H9 (cell line): ENCODE measurements at regions not wholly inside any gene's neighbourhood (a gene's known extent, or its start where the extent isn't known, plus 50 kb on each side); places are given as distances from the start of the nearest gene placed in this dataset.

Experiments used
- DNase-seq: peaks from one replicate; pipeline ENCODE4 v3.0.0-alpha.2; 2017
- H2AFZ ChIP-seq: one replicate; pipeline ENCODE4 v1.6.1; 2013; ENCODE audit warnings: mild to moderate bottlenecking, low read length, control low read depth, moderate library complexity
- H2AK5ac ChIP-seq: 2 replicates; pipeline ENCODE4 v1.6.1; 2013; ENCODE audit warnings: low read length, control low read depth, mixed read lengths; ENCODE audit not compliant: insufficient read length
- H2BK120ac ChIP-seq: one replicate; pipeline ENCODE4 v1.6.1; 2013; ENCODE audit warnings: low read depth, mild to moderate bottlenecking, low read length, control low read depth, inconsistent platforms; ENCODE audit not compliant: poor library complexity, severe bottlenecking
- H2BK12ac ChIP-seq: 2 replicates; pipeline ENCODE4 v1.6.1; 2013; ENCODE audit warnings: low read length, control low read depth, mixed read lengths, low read depth; ENCODE audit not compliant: insufficient read length
- H2BK15ac ChIP-seq: 2 replicates; pipeline ENCODE4 v1.6.1; 2013; ENCODE audit warnings: low read depth, low read length, control low read depth
- H2BK20ac ChIP-seq: one replicate; pipeline ENCODE4 v1.6.1; 2013; ENCODE audit warnings: low read depth, mild to moderate bottlenecking, low read length, control low read depth, inconsistent platforms; ENCODE audit not compliant: poor library complexity, severe bottlenecking
- H2BK5ac ChIP-seq: 2 replicates; pipeline ENCODE4 v1.6.1; 2013; ENCODE audit warnings: low read length, control low read depth, mixed read lengths; ENCODE audit not compliant: insufficient read length
- H3K14ac ChIP-seq: 2 replicates; pipeline ENCODE4 v1.6.1; 2013; ENCODE audit warnings: low read length, control low read depth; ENCODE audit not compliant: insufficient read depth
- H3K18ac ChIP-seq: 2 replicates; pipeline ENCODE4 v1.6.1; 2013; ENCODE audit warnings: low read depth, mild to moderate bottlenecking, mixed read lengths, low read length, control low read depth; ENCODE audit not compliant: insufficient read length
- H3K23ac ChIP-seq: 2 replicates; pipeline ENCODE4 v1.6.1; 2013; ENCODE audit warnings: low read length, control low read depth, mixed read lengths, low read depth; ENCODE audit not compliant: insufficient read length
- H3K23me2 ChIP-seq: 2 replicates; pipeline ENCODE4 v1.6.1; 2013; ENCODE audit warnings: low read depth, mild to moderate bottlenecking, mixed read lengths, low read length, control low read depth; ENCODE audit not compliant: insufficient read length, poor library complexity, severe bottlenecking
- H3K27ac ChIP-seq: 2 replicates; pipeline ENCODE4 v1.5.1; 2013; ENCODE audit warnings: low read length, control low read depth, mixed read lengths, low read depth; ENCODE audit not compliant: insufficient read length
- H3K27me3 ChIP-seq: 2 replicates; pipeline ENCODE4 v1.6.1; 2013; ENCODE audit warnings: low read length, control low read depth, inconsistent platforms; ENCODE audit not compliant: insufficient read depth
- H3K4ac ChIP-seq: 2 replicates; pipeline ENCODE4 v1.6.1; 2013; ENCODE audit warnings: low read depth, mild to moderate bottlenecking, control low read depth, inconsistent platforms, low read length, moderate library complexity
- H3K4me1 ChIP-seq: 2 replicates; pipeline ENCODE4 v1.6.1; 2013; ENCODE audit warnings: low read length, control low read depth, inconsistent platforms; ENCODE audit not compliant: insufficient read depth
- H3K4me2 ChIP-seq: 2 replicates; pipeline ENCODE4 v1.6.1; 2013; ENCODE audit warnings: low read length, control low read depth, mixed read lengths; ENCODE audit not compliant: insufficient read length, insufficient read depth
- H3K56ac ChIP-seq: 2 replicates; pipeline ENCODE4 v1.6.1; 2013; ENCODE audit warnings: low read depth, mild to moderate bottlenecking, mixed read lengths, low read length, control low read depth; ENCODE audit not compliant: insufficient read length
- H3K79me1 ChIP-seq: 2 replicates; pipeline ENCODE4 v1.6.1; 2013; ENCODE audit warnings: low read depth, mild to moderate bottlenecking, moderate library complexity, low read length, control low read depth, inconsistent platforms; ENCODE audit not compliant: insufficient read depth, poor library complexity, severe bottlenecking
- H3K79me2 ChIP-seq: 2 replicates; pipeline ENCODE4 v1.6.1; 2013; ENCODE audit warnings: low read length, control low read depth, inconsistent platforms; ENCODE audit not compliant: insufficient read depth
- H3K9ac ChIP-seq: 2 replicates; pipeline ENCODE4 v1.6.1; 2013; ENCODE audit warnings: low read length, control low read depth, mixed read lengths; ENCODE audit not compliant: insufficient read length; ENCODE audit errors: extremely low read depth
- H3K9me3 ChIP-seq: one replicate; pipeline ENCODE4 v1.6.1; 2013; ENCODE audit warnings: low read depth, low read length, inconsistent platforms; ENCODE audit not compliant: control insufficient read depth
- H3T11ph ChIP-seq: one replicate; pipeline ENCODE4 v1.6.1; 2013; ENCODE audit warnings: mild to moderate bottlenecking, low read length, control low read depth, inconsistent platforms
- H4K20me1 ChIP-seq: one replicate; pipeline ENCODE4 v1.6.1; 2013; ENCODE audit not compliant: control insufficient read depth, insufficient read length, insufficient read depth
- H4K5ac ChIP-seq: 2 replicates; pipeline ENCODE4 v1.6.1; 2013; ENCODE audit warnings: low read depth, mild to moderate bottlenecking, mixed read lengths, low read length, control low read depth; ENCODE audit not compliant: insufficient read length
- H4K8ac ChIP-seq: replicated peaks from 2 replicates; pipeline ENCODE4 v1.6.1; 2013; ENCODE audit warnings: low read length, control low read depth, mixed read lengths, low read depth; ENCODE audit not compliant: insufficient read length
- H4K91ac ChIP-seq: 2 replicates; pipeline ENCODE4 v1.6.1; 2013; ENCODE audit warnings: low read depth, mild to moderate bottlenecking, moderate library complexity, mixed read lengths, low read length, control low read depth; ENCODE audit not compliant: insufficient read length
- H3K27ac Mint-ChIP-seq, 3 experiments: 2 replicates in 2 of 3; 3 replicates in 1 of 3; pipeline ENCODE4 v1.8.0; 2020 to 2021; ENCODE audit warnings: mixed read lengths in 3 of 3, mild to moderate bottlenecking in 1 of 3, moderate library complexity in 1 of 3
- H3K27me3 Mint-ChIP-seq: 2 replicates; pipeline ENCODE4 v1.8.0; 2021; ENCODE audit warnings: low read depth, mild to moderate bottlenecking, moderate library complexity, mixed read lengths
- H3K36me3 Mint-ChIP-seq, 3 experiments: 2 replicates in 2 of 3; 3 replicates in 1 of 3; pipeline ENCODE4 v1.8.0; 2020 to 2021; ENCODE audit warnings: low read depth in 3 of 3, mixed read lengths in 3 of 3; ENCODE audit not compliant: insufficient read depth in 1 of 3
- H3K4me1 Mint-ChIP-seq, 2 experiments: 2 replicates each; pipeline ENCODE4 v1.8.0; 2020; ENCODE audit warnings: mixed read lengths in 2 of 2
- H3K4me3 Mint-ChIP-seq, 2 experiments: 2 replicates in 1 of 2; 3 replicates in 1 of 2; pipeline ENCODE4 v1.8.0; 2020 to 2021; ENCODE audit warnings: mild to moderate bottlenecking in 2 of 2, mixed read lengths in 2 of 2, moderate library complexity in 1 of 2
- H3K9me3 Mint-ChIP-seq, 2 experiments: 2 replicates in 1 of 2; 3 replicates in 1 of 2; pipeline ENCODE4 v1.8.0; 2020; ENCODE audit warnings: mild to moderate bottlenecking in 2 of 2, mixed read lengths in 2 of 2, moderate library complexity in 1 of 2
- CTCF ChIP-seq: fragments of 200-600 bp; sonication (generic); conservative IDR thresholded peaks from 3 replicates; pipeline ENCODE4 v1.8.0; 2021; ENCODE audit warnings: antibody characterized with exemption, mild to moderate bottlenecking
- WGBS: extraction: QIAGEN DNeasy Blood & Tissue Kit; methylation state at CpG from one replicate; pipeline ENCODE4 v1.1.7; 2013; ENCODE audit warnings: missing lambda C conversion rate, low lambda C conversion rate, mixed read lengths; ENCODE audit not compliant: insufficient read length; ENCODE audit errors: extremely low coverage; 5-methylcytosine and 5-hydroxymethylcytosine counted together

GRCh38 chr18:43192408-43192807 lies 76.9 kb upstream of the RIT2 start:
- Histone ChIP-seq H3K79me1 (no peaks in the 10 kb centered on the region), H2AK5ac (no peak overlapping the region), H2BK20ac (no peak overlapping the region), H4K8ac (no peak overlapping the region), H3K4ac (no peak overlapping the region), H3K9ac (no peak overlapping the region), H3T11ph (no peak overlapping the region), H2BK5ac (no peak overlapping the region), H3K27me3 (no peaks in the 10 kb centered on the region), H3K4me1 (no peaks in the 10 kb centered on the region), H3K14ac (no peak overlapping the region), H3K27ac (no peak overlapping the region), H3K79me2 (no peaks in the 10 kb centered on the region), H3K23ac (no peak overlapping the region), H2AFZ (no peak overlapping the region), H3K18ac (no peak overlapping the region), H2BK12ac (no peak overlapping the region), H2BK15ac (no peak overlapping the region), H3K56ac (no peak overlapping the region), H3K4me2 (no peak overlapping the region), H4K91ac (no peak overlapping the region), H3K23me2 (no peaks in the 10 kb centered on the region), H2BK120ac (no peak overlapping the region), H4K20me1 (no peaks in the 10 kb centered on the region), H4K5ac (no peak overlapping the region), H3K9me3 (no peaks in the 10 kb centered on the region)
- no peaks in the 10 kb centered on the region for H3K27me3 Mint-ChIP-seq
- H3K9me3 Mint-ChIP-seq: no peaks in the 10 kb centered on the region
- no peak for DNase-seq
- H3K4me3 Mint-ChIP-seq: no peak overlapping the region
- no peak for TF ChIP-seq CTCF
- no peaks in the 10 kb centered on the region for H3K4me1 Mint-ChIP-seq
- no CpG with 5 or more reads among the region's 1 CpG for WGBS
- H3K27ac Mint-ChIP-seq: no peak overlapping the region
- H3K36me3 Mint-ChIP-seq: no peaks in the 10 kb centered on the region
